ENCODE measurements at regions not wholly inside any gene's neighbourhood (a gene's known extent, or its start where the extent isn't known, plus 50 kb on each side); places are given as distances from the start of the nearest gene placed in this dataset.
"Not testable (repeated sequence)": the region's sequence is repeated elsewhere in the genome, so short reads cannot be mapped to it uniquely, and the experiment has no call there.

DNA sequence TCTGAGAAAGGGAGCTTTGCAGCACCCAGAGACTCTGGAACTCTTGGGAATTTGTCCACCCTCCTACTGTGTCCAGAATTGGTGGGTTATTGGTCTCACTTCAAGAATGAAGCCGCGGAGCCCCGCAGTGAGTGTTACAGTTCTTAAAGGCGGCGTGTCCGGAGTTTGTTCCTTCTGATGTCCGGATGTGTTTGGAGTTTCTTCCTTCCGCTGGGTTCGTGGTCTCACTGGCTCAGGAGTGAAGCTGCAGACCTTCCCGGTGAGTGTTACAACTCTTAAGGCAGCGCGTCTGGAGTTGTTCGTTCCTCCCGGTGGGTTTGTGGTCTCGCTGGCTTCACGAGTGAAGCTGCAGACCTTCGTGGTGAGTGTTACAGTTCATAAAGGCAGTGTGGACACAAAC, 824.7 kb downstream of the LRRTM4 start:
- TF ChIP-seq, protein P1, sequence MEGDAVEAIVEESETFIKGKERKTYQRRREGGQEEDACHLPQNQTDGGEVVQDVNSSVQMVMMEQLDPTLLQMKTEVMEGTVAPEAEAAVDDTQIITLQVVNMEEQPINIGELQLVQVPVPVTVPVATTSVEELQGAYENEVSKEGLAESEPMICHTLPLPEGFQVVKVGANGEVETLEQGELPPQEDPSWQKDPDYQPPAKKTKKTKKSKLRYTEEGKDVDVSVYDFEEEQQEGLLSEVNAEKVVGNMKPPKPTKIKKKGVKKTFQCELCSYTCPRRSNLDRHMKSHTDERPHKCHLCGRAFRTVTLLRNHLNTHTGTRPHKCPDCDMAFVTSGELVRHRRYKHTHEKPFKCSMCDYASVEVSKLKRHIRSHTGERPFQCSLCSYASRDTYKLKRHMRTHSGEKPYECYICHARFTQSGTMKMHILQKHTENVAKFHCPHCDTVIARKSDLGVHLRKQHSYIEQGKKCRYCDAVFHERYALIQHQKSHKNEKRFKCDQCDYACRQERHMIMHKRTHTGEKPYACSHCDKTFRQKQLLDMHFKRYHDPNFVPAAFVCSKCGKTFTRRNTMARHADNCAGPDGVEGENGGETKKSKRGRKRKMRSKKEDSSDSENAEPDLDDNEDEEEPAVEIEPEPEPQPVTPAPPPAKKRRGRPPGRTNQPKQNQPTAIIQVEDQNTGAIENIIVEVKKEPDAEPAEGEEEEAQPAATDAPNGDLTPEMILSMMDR (IDR thresholded peaks at IDR 0.05): not testable (repeated sequence)
- TF ChIP-seq POLR2A (IDR thresholded peaks at IDR 0.05): not testable (repeated sequence)

Measured in right lobe of liver (tissue), 4 donors.